ENCODE measurements at regions not wholly inside any gene's neighbourhood (a gene's known extent, or its start where the extent isn't known, plus 50 kb on each side); places are given as distances from the start of the nearest gene placed in this dataset.
"Not testable (repeated sequence)": the region's sequence is repeated elsewhere in the genome, so short reads cannot be mapped to it uniquely, and the experiment has no call there.

DNA sequence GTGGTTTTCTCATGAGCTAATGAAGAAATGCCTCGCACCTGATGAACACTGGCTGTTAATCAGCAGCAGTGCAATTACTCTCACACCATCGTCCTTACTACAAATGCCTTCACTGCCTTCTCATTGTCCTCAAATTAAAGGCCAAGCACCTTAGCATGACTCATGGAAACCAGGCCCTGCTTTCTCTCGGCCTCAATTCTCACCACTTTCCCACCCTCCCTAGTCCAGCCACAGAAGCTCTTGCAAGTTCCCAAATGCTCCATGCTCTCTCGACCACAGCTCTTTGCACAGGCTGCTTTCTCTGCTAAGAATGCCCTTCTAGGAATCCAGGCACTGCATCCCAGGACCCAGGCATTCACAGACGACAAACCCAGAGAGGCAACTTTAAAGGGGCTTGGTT, 94.6 kb upstream of the KLF4 start:
- Mint-ChIP-seq H3K4me3 (no peak overlapping the region), H3K9me3 (no peaks in the 10 kb centered on the region), H3K27me3 (peaks cover 7 to 13% of the 10 kb centered on the region in 2 donors), H3K27ac (no peak overlapping the region), H3K36me3 (no peaks in the 10 kb centered on the region), H3K4me1 (no peaks in the 10 kb centered on the region)
- Histone ChIP-seq H3K27me3 (replicated peaks in 1 of 2; ENCODE audit: control insufficient read depth in 2 of 2, extremely low read depth in 1 of 2, insufficient read depth in 2 of 2, low read length in 1 of 2) (peaks cover 0 to 6% of the 10 kb centered on the region in 2 experiments), H3K4me1 (ENCODE audit: control insufficient read depth in 1 of 2, extremely low read depth in 1 of 2, insufficient read depth in 2 of 2, low read length in 2 of 2) (no peaks in the 10 kb centered on the region), H3K9me3 (no peaks in the 10 kb centered on the region), H3K27ac (ENCODE audit: low read length) (no peak overlapping the region), H3K4me3 (ENCODE audit: control insufficient read depth in 1 of 2, extremely low read depth in 1 of 2, low read length in 1 of 2) (no peak overlapping the region), H3K36me3 (ENCODE audit: control insufficient read depth in 2 of 2, extremely low read depth in 1 of 2, insufficient read depth in 1 of 2, low read length in 1 of 2) (no peaks in the 10 kb centered on the region)
- ChIA-PET POLR2A (no interaction called here), CTCF (no interaction called here)
- ATAC-seq (replicated peaks in 1 of 4): no peak
- no peak for DNase-seq
- 65% methylated on average over 5 of the region's 5 CpGs for WGBS (ENCODE audit: insufficient coverage)

- no peak overlapping the region for H3K27ac ChIP-seq (ENCODE audit: low read length)
- H3K9me3 Mint-ChIP-seq: no peaks in the 10 kb centered on the region
- ATAC-seq (replicated peaks in 1 of 4): no peak
Observed at GRCh38 chr9:107577140-107577776, 87.7 kb upstream of the KLF4 start.

DNA sequence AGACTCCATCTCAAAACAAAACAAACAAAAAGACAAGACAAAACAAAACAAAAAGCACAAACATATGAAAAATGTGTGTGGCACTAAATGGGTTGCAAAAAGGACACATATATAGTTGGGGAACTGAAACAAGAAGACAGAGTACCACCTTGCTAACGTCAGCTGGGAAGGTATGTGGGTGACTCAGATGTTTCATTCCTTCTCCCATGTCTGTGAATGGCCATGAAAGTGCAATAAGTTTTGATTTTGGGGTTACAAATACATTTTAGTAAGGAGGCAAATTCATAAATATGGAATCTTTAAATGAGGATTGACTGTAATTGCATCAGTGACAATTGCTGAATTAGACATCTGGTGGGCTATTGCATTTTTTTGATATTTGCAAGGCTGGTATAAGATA, 81.6 kb upstream of the KLF4 start:
- DNase-seq: no peak
- ChIA-PET CTCF (no interaction called here), POLR2A (no interaction called here)
- WGBS (ENCODE audit: insufficient coverage): 60% methylated on average over 1 of the region's 1 CpG
- no peaks in the 10 kb centered on the region for H3K27me3 Mint-ChIP-seq
- no peak overlapping the region for H3K27ac ChIP-seq (ENCODE audit: low read length)
- no peaks in the 10 kb centered on the region for H3K9me3 Mint-ChIP-seq
- H3K4me3 Mint-ChIP-seq: no peak overlapping the region
- H3K4me3 ChIP-seq (ENCODE audit: control insufficient read depth in 1 of 2, extremely low read depth in 1 of 2, low read length in 1 of 2): no peak overlapping the region
- no peaks in the 10 kb centered on the region for H3K36me3 Mint-ChIP-seq
- H3K36me3 ChIP-seq (ENCODE audit: control insufficient read depth in 2 of 2, extremely low read depth in 1 of 2, insufficient read depth in 1 of 2, low read length in 1 of 2): no peaks in the 10 kb centered on the region
- H3K4me1 ChIP-seq (ENCODE audit: control insufficient read depth in 1 of 2, extremely low read depth in 1 of 2, insufficient read depth in 2 of 2, low read length in 2 of 2): no peaks in the 10 kb centered on the region
- no peaks in the 10 kb centered on the region for H3K27me3 ChIP-seq (replicated peaks in 1 of 2; ENCODE audit: control insufficient read depth in 2 of 2, extremely low read depth in 1 of 2, insufficient read depth in 2 of 2, low read length in 1 of 2)
- H3K9me3 ChIP-seq: no peaks in the 10 kb centered on the region
- no peaks in the 10 kb centered on the region for H3K4me1 Mint-ChIP-seq
- no peak for ATAC-seq (replicated peaks in 1 of 4)
- no peak overlapping the region for H3K27ac Mint-ChIP-seq

More at GRCh38 chr9:107577140-107577776, 87.7 kb upstream of the KLF4 start:
- no peaks in the 10 kb centered on the region for H3K4me1 Mint-ChIP-seq
- H3K27me3 ChIP-seq (replicated peaks in 1 of 2; ENCODE audit: control insufficient read depth in 2 of 2, extremely low read depth in 1 of 2, insufficient read depth in 2 of 2, low read length in 1 of 2): no peaks in the 10 kb centered on the region
- no peak overlapping the region for H3K4me3 Mint-ChIP-seq
- H3K4me1 ChIP-seq (ENCODE audit: control insufficient read depth in 1 of 2, extremely low read depth in 1 of 2, insufficient read depth in 2 of 2, low read length in 2 of 2): no peaks in the 10 kb centered on the region
- no peaks in the 10 kb centered on the region for H3K27me3 Mint-ChIP-seq
- POLR2A ChIA-PET: no interaction called here
- WGBS (ENCODE audit: insufficient coverage): 80% methylated on average over 1 of the region's 5 CpGs
- H3K4me3 ChIP-seq (ENCODE audit: control insufficient read depth in 1 of 2, extremely low read depth in 1 of 2, low read length in 1 of 2): no peak overlapping the region
- H3K9me3 ChIP-seq: no peaks in the 10 kb centered on the region
- CTCF ChIA-PET: interaction anchor here in 1 of 2 donors (0.6 kb wide), 1 partner anchor 1750 kb away, joined by 3 read pairs; no protein-coding TSS in a partner anchor
- DNase-seq: no peak
- no peaks in the 10 kb centered on the region for H3K36me3 Mint-ChIP-seq
- H3K36me3 ChIP-seq (ENCODE audit: control insufficient read depth in 2 of 2, extremely low read depth in 1 of 2, insufficient read depth in 1 of 2, low read length in 1 of 2): no peaks in the 10 kb centered on the region
- H3K27ac Mint-ChIP-seq: no peak overlapping the region

DNA sequence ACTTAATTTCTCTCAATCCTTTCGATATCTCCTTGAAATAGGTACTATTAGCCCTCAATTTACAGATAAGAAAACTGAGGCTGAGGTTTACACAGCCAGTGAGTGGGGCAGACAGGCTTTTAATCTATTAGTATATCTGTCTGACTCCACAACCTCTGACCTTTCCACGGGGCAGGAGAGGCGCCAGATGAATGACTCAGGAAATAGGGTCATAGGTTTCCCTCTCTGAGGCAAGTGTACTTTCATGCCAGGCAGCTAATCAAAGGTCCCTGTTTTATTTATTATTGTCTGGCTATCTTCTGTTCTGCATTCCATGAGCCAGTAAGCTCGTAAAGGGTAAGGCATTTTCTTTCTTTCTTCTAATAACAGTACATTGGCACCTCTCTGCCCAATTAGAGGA, 79.6 kb upstream of the KLF4 start:
- ChIA-PET POLR2A (no interaction called here), CTCF (no interaction called here)
- DNase-seq (no peak), ATAC-seq (replicated peaks in 1 of 4) (no peak)
- Histone ChIP-seq H3K27ac (ENCODE audit: low read length) (no peak overlapping the region), H3K4me1 (ENCODE audit: control insufficient read depth in 1 of 2, extremely low read depth in 1 of 2, insufficient read depth in 2 of 2, low read length in 2 of 2) (no peaks in the 10 kb centered on the region), H3K36me3 (ENCODE audit: control insufficient read depth in 2 of 2, extremely low read depth in 1 of 2, insufficient read depth in 1 of 2, low read length in 1 of 2) (no peaks in the 10 kb centered on the region), H3K27me3 (replicated peaks in 1 of 2; ENCODE audit: control insufficient read depth in 2 of 2, extremely low read depth in 1 of 2, insufficient read depth in 2 of 2, low read length in 1 of 2) (no peaks in the 10 kb centered on the region), H3K4me3 (ENCODE audit: control insufficient read depth in 1 of 2, extremely low read depth in 1 of 2, low read length in 1 of 2) (no peak overlapping the region), H3K9me3 (no peaks in the 10 kb centered on the region)
- no peaks in the 10 kb centered on the region for H3K36me3 Mint-ChIP-seq
- no peak overlapping the region for H3K27ac Mint-ChIP-seq
- peaks cover 0 to 2% of the 10 kb centered on the region in 2 donors for H3K27me3 Mint-ChIP-seq
- no CpG with 5 or more reads among the region's 4 CpGs for WGBS (ENCODE audit: insufficient coverage)
- H3K4me3 Mint-ChIP-seq: no peak overlapping the region
- H3K4me1 Mint-ChIP-seq: no peaks in the 10 kb centered on the region
- no peaks in the 10 kb centered on the region for H3K9me3 Mint-ChIP-seq

DNA sequence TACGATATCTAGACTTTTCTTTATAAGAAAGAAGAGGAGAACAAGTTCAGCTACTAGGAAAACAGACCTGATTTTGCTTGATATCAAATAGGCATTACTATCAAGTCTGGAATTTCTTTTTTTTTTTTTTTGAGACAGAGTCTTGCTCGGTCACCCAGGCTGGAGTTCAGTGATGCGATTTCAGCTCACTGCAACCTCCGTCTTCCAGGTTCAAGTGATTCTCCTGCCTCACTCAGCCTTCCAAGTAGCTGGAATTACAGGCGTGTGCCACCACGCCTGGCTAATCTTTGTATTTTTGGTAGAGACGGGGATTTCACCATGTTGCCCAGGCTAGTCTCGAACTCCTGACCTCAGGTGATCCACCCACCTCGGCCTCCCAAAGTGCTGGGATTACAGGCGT, 78.8 kb upstream of the KLF4 start:
- H3K9me3 Mint-ChIP-seq; H3K27me3 Mint-ChIP-seq; DNase-seq; H3K27me3 ChIP-seq (replicated peaks in 1 of 2; ENCODE audit: control insufficient read depth in 2 of 2, extremely low read depth in 1 of 2, insufficient read depth in 2 of 2, low read length in 1 of 2); ATAC-seq (replicated peaks in 1 of 4); H3K4me3 Mint-ChIP-seq; H3K36me3 ChIP-seq (ENCODE audit: control insufficient read depth in 2 of 2, extremely low read depth in 1 of 2, insufficient read depth in 1 of 2, low read length in 1 of 2); H3K27ac Mint-ChIP-seq; H3K27ac ChIP-seq (ENCODE audit: low read length); H3K9me3 ChIP-seq; H3K4me1 ChIP-seq (ENCODE audit: control insufficient read depth in 1 of 2, extremely low read depth in 1 of 2, insufficient read depth in 2 of 2, low read length in 2 of 2); H3K36me3 Mint-ChIP-seq; CTCF ChIA-PET; H3K4me1 Mint-ChIP-seq; POLR2A ChIA-PET; H3K4me3 ChIP-seq (ENCODE audit: control insufficient read depth in 1 of 2, extremely low read depth in 1 of 2, low read length in 1 of 2): not testable (repeated sequence)
- WGBS (ENCODE audit: insufficient coverage): 69% methylated on average over 6 of the region's 10 CpGs

DNA sequence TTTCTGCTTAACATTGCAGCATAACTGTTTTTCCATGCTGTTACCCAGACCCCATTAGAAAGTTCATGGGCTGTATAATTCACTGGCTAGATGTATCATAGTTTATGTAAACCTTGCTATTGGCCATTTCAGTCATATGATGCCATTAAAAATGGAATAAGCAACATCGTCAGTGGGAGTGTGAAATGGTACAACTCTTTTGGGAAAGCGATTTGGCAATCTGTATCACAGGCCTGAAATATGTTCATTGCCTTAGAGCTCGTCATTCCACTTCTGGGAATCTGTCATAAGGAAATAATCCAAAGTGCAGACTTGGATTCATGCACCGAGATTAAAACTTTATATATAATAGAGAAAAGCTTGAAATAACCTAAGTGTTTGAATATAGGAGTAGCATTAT, 77.9 kb upstream of the KLF4 start:
- whole genome bisulfite sequencing (ENCODE audit: insufficient coverage): 86% methylated on average over 1 of the region's 4 CpGs
- H3K27ac ChIP-seq (ENCODE audit: low read length): no peak overlapping the region
- Mint-ChIP-seq H3K36me3 (no peaks in the 10 kb centered on the region), H3K4me3 (no peak overlapping the region), H3K27me3 (peaks cover 0 to 2% of the 10 kb centered on the region in 2 donors), H3K27ac (no peak overlapping the region), H3K9me3 (no peaks in the 10 kb centered on the region), H3K4me1 (no peaks in the 10 kb centered on the region)
- DNase-seq (no peak), ATAC-seq (replicated peaks in 1 of 4) (no peak)
- CTCF ChIA-PET: no interaction called here
- H3K4me1 ChIP-seq (ENCODE audit: control insufficient read depth in 1 of 2, extremely low read depth in 1 of 2, insufficient read depth in 2 of 2, low read length in 2 of 2): no peaks in the 10 kb centered on the region
- no peaks in the 10 kb centered on the region for H3K36me3 ChIP-seq (ENCODE audit: control insufficient read depth in 2 of 2, extremely low read depth in 1 of 2, insufficient read depth in 1 of 2, low read length in 1 of 2)
- H3K27me3 ChIP-seq (replicated peaks in 1 of 2; ENCODE audit: control insufficient read depth in 2 of 2, extremely low read depth in 1 of 2, insufficient read depth in 2 of 2, low read length in 1 of 2): no peaks in the 10 kb centered on the region
- POLR2A ChIA-PET: no interaction called here
- no peak overlapping the region for H3K4me3 ChIP-seq (ENCODE audit: control insufficient read depth in 1 of 2, extremely low read depth in 1 of 2, low read length in 1 of 2)
- H3K9me3 ChIP-seq: no peaks in the 10 kb centered on the region

- Mint-ChIP-seq H3K27ac (no peak overlapping the region), H3K36me3 (no peaks in the 10 kb centered on the region), H3K27me3 (peaks cover 0 to 2% of the 10 kb centered on the region in 2 donors), H3K4me3 (no peak overlapping the region), H3K9me3 (no peaks in the 10 kb centered on the region), H3K4me1 (no peaks in the 10 kb centered on the region)
- no peaks in the 10 kb centered on the region for H3K36me3 ChIP-seq (ENCODE audit: control insufficient read depth in 2 of 2, extremely low read depth in 1 of 2, insufficient read depth in 1 of 2, low read length in 1 of 2)
- ChIA-PET POLR2A (no interaction called here), CTCF (no interaction called here)
- H3K9me3 ChIP-seq: no peaks in the 10 kb centered on the region
- no peak overlapping the region for H3K4me3 ChIP-seq (ENCODE audit: control insufficient read depth in 1 of 2, extremely low read depth in 1 of 2, low read length in 1 of 2)
- no peaks in the 10 kb centered on the region for H3K4me1 ChIP-seq (ENCODE audit: control insufficient read depth in 1 of 2, extremely low read depth in 1 of 2, insufficient read depth in 2 of 2, low read length in 2 of 2)
- ATAC-seq (replicated peaks in 1 of 4) (no peak), DNase-seq (no peak)
- no peaks in the 10 kb centered on the region for H3K27me3 ChIP-seq (replicated peaks in 1 of 2; ENCODE audit: control insufficient read depth in 2 of 2, extremely low read depth in 1 of 2, insufficient read depth in 2 of 2, low read length in 1 of 2)
- H3K27ac ChIP-seq (ENCODE audit: low read length): no peak overlapping the region
- WGBS (ENCODE audit: insufficient coverage): 82% methylated on average over 2 of the region's 6 CpGs
Observed at GRCh38 chr9:107566611-107567061, 77.1 kb upstream of the KLF4 start.
